Cerebellar cortex (tissue), 1 donor: ENCODE measurements at regions not wholly inside any gene's neighbourhood (a gene's known extent, or its start where the extent isn't known, plus 50 kb on each side); places are given as distances from the start of the nearest gene placed in this dataset.

Experiments used
- DNase-seq: peaks from one replicate; pipeline ENCODE4 v3.0.0-alpha.2; 2015; ENCODE audit warnings: low spot score

DNA sequence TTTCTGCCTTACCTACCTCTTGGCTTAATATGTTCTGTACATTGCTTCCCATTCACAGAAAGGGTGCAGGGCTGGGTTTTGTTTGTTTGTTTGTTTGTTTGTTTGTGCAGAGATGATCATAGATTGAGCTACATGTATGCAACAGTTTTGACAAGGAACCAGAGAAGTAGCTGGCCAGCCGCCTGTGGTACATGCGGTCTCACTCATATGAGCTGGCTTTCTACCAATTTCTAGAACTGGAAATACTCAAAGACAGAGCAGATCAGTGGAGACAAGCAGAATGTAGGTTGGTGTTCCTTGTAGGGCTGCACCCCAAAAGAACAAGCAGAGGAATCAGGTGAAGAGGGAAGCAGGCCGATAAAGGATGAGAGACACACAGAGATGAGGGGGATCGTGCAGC, 502.7 kb downstream of the SOX2 start:
- DNase-seq: no peak

- no peak for DNase-seq
These were observed 504.2 kb downstream of the SOX2 start for GRCh38 chr3:182215881-182216280.

DNA sequence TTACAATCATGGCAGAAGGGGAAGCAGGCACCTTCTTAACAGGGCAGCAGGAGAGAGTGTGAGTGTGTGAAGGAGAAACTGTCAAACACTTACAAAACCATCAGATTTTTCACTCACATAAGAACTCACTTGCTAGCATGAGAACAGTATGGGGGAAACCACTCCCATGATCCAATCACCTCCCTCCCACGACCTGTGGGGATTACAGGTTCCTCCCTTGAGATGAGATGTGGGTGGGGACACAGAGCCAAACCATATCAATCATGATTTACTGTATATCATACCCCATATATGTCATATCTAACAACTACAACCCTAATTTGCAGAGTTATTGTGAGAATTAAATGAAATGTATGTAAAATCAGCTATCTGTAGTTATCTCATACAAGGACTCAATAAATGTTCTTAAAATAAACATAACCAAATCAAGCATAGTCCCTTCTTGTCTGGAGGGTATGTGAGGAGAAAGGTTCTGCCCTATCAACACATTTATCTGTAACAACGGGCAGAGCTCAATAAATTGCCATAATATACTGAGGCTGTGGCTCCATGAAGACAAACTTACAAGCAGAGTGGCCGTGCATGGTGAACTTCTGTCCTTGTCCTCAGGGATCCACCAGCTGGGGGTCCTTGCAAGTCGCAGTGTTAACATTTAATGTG, 504.7 kb downstream of the SOX2 start:
- no peak for DNase-seq

GRCh38 chr3:182220013-182220412, 508.3 kb downstream of the SOX2 start:
- DNase-seq: no peak

DNA sequence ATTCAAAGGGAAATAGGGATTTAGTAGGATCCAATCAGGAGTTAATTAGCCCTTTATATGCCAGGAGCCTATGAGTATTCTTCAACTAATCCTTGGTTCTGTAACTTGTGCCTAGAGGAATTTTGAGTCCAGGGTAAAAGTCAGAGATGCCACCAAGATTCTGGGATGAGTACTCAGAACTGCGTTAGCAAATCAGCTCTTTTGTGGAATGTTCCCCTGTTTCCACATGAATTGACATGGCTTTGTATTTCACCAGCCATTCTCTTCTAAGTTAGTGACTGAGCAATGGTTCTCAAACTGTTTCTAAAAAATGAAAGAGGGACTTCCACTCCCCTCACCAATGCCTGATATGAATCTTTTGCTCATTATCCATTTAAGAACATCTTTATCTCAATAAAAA, 508.7 kb downstream of the SOX2 start:
- no peak for DNase-seq

DNA sequence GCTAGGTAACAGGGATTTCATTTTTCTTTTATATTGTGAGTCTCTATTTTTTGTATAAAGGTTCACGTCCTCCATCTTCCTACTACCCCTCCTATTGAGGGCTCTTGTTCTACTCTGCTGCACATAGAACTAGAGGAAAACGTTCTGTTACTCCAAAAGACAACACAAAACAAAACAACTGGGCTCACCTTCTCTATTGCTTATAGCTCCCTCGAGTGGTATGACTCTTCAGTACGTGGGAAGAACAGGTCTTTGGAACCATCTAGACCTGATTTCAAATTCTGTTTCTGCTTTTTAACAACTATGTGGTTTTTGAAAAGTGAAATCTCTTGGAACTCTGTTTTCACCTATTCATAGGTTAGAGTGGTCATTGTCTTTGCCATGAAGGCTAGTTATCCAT, 515.3 kb downstream of the SOX2 start:
- DNase-seq: no peak

- DNase-seq: no peak
These were observed 521.7 kb downstream of the SOX2 start for GRCh38 chr3:182233405-182233804.

- no peak for DNase-seq
These were observed 522.2 kb downstream of the SOX2 start for GRCh38 chr3:182233957-182234356.

DNA sequence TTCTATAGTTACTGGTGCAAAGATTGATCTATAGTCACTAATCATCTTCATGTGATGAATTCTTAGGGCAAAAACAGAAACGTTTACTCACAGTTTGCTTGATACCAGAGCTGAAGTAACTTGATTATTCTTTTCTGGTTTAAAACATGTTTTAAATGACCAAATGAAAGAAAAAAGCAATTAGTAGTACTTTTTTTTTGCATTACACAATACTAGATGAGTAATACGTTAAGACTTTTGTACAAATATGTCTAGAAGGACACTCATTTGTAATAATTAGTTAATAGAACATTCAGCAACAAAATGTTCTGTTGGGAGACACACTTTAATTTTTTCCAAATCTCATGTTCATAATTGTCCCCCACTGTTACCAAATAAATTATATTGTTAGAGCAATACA, 523.2 kb downstream of the SOX2 start:
- no peak for DNase-seq

DNA sequence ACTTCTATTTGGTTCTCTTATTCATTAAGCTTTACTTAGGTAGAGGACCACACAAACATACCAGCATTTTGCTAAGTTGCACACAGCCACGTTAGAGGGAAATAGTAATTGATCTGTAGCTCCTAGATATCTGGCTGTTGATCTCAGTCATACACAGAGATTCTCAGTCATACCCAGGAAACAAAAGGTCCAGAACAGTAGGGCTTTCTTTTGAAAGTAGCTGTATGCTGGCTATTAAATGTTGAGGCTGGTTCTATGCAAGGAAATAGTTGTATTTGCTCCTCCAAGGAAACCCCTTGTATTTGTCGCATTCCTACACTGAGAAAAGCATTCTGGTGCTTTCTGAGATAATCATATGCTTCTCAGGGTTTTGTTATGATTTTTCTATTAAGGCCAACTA, 523.8 kb downstream of the SOX2 start:
- no peak for DNase-seq

GRCh38 chr3:182238126-182238525, 526.4 kb downstream of the SOX2 start:
- DNase-seq: peak; percentile 17

DNA sequence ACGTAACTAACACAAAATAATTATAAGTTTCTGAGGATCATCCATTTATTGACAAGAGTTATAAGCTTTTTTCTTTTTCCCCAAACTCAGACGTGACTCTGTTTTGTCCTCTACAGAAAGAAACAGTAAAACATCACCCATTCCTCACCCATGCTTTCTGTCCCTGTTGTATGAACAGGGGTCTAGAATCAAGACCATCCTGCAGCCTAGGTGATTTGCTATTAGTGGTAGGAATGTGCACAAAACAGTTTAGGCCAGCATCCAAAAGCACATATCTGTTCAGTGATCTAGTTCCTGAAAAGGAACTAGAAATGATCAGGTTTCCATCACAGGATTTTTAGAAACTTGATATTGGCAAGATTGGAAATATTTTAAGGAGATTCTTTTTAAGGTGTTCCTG, 527.6 kb downstream of the SOX2 start:
- DNase-seq: no peak

DNA sequence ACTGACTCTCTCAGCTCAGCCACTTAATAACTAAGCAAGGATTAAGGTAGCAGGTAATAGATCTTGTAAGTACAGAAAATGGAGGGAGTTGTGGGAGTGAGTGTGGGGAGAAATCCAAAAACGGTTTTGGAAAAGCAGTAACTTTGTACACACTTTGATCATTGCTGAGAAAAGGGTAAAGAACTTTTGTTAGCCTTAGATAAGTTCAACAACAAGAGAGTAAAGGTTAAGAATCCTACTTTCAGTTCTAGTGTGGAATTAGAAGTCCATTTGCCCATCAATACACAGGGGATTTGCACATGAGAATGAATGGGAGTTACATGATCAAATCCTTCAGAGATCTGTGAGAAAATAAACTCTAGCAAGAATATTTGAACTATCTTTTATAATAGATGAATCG, 528.7 kb downstream of the SOX2 start:
- DNase-seq: no peak

DNA sequence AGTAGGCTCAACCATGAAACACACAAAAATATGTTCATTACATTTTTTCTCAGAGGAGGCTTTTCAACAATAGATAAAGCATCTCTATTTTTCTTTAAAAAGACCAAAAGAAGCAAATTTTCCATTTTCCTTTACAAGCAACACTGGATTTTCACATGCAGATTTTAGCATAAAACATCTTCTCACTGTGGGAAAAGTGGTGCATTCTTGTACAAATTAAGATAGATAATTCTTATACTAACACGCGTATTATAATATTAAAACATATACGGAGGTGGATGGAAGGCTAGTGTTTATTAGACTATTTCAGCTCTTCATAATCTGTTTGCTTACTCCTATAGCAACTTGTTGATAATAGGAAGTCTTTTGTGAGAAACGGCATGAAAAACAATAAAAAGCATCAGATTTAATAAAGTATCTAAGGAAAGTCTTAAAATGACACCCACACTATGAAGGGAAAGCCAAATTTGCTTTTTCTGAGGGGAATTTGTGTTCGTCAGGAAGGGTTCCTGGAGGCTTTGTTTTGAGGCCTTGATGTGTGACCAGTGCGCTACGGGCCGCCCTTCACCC, 529.6 kb downstream of the SOX2 start:
- DNase-seq: no peak

DNA sequence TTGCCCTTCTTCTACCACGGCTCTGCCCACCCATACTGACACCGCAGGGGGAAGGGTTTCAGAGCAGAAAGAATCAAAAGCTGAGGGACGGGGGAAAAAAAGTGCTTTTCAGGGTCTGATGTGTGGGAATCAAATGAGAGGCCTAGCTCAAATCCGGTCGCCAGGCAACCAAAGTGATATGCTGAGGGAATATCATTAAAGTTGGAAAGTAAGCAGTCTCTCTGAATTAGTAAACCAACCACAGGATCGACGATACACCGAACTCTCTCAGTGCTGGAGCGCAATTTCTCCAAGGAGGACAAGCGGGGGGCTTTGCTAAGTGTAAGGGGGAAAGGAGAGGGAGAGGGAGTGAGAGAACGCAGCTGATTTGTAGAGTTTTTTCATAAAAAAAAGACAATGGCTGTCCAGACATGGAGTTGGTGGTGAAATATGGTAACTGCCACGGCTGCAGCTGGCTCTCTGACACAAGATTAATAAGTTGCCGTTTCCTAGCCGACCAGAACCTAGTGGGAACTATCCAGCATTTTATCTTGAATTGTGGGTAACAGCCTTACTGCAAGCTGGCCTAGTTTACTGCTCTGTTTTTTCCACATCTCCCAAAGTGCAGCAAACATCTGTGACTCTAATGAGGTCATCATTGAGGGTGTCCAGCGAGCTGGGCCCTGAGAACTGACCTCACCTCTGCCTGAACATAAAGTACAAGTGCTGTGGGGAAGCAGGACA, 530.2 kb downstream of the SOX2 start:
- peak; percentile 20 for DNase-seq

GRCh38 chr3:182242489-182242942, 530.8 kb downstream of the SOX2 start:
- DNase-seq: no peak

DNA sequence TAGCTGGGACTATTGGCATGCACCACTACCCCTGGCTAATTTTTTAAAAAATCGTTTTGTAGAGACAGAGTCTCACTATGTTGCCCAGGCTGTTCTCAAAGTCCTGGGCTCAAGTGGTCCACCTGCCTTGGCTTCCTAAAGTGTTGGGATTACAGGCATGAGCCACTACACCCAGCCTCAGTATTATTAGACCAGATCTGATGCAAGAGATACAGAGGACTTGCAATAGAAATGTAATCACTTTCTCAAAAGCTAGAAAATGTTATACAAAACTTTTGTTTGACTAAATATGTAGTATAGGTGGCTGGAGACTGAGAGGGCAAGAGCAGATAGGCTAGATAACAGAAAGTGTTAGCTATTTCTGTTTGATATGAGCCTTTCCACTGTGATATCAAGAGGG, 531.9 kb downstream of the SOX2 start:
- no peak for DNase-seq

- peak; percentile 19 for DNase-seq
These were observed 532.7 kb downstream of the SOX2 start for GRCh38 chr3:182244222-182244971.

- no peak for DNase-seq
These were observed 533.3 kb downstream of the SOX2 start for GRCh38 chr3:182245059-182245458.

DNA sequence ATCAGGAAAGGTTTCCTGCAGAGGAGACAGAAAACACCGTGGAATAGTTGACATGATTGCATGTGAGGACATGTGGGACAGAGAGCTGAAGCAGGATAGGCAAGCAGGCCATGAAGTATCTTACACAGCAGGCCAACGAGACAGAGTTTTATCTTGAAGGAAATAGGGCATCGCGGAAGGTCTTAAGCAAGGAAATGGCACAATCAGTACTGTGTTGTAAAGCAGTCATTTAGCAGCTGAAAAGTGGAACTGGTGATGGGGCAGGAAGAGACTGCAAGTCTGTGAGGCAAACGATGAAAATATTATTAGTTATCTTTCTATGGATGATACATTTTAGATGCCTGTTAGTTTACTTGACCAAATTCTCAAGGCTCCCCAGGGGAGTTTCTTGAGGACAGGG, 535.1 kb downstream of the SOX2 start:
- no peak for DNase-seq

- DNase-seq: no peak
These were observed 536.7 kb downstream of the SOX2 start for GRCh38 chr3:182248349-182248880.

DNA sequence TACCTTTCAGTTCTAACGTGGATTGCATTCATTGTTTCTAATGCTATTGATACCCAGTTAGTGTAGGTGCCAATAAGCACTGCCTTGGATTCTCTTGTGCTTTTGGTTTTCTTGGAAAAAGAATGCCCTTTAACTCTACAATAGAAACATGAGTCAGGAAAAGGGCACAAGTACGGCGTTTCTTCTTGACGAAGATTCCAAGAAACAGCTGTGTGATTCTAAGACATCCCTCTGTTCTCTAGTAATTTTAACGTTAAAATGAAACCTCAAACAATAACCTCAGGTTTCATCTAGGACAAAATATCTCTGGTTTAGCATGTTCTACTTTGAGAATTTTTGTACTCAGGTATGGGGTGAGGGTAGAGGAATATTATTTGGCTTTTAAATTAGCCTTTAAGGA, 540.5 kb upstream of the ATP11B start:
- DNase-seq: no peak

- no peak for DNase-seq
These were observed 538.1 kb upstream of the ATP11B start for GRCh38 chr3:182255158-182255557.
